ENCODE measurements at regions not wholly inside any gene's neighbourhood (a gene's known extent, or its start where the extent isn't known, plus 50 kb on each side); places are given as distances from the start of the nearest gene placed in this dataset.

DNA sequence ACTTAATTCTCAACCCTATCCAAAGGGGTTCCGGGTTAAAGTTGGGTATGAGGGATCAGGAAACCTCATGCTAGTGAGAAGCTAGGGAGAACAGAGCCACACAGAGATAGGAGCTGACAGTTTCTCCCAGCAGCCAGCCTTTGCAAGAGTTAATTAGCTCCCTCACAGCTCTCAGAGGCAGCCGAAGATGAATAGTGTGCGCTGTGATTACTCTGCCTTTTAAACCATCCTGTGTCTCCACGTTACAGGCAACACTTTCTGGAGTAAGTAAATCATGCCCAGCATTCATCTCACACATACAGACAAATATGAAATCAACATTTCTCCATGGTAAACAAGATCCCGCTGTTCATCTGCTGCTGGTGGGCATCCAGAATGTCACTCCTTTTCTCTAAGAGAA lies 429.6 kb downstream of the INSC start:
- no peak for TF ChIP-seq POLR2A (IDR thresholded peaks at IDR 0.05)
- TF ChIP-seq, protein P1, sequence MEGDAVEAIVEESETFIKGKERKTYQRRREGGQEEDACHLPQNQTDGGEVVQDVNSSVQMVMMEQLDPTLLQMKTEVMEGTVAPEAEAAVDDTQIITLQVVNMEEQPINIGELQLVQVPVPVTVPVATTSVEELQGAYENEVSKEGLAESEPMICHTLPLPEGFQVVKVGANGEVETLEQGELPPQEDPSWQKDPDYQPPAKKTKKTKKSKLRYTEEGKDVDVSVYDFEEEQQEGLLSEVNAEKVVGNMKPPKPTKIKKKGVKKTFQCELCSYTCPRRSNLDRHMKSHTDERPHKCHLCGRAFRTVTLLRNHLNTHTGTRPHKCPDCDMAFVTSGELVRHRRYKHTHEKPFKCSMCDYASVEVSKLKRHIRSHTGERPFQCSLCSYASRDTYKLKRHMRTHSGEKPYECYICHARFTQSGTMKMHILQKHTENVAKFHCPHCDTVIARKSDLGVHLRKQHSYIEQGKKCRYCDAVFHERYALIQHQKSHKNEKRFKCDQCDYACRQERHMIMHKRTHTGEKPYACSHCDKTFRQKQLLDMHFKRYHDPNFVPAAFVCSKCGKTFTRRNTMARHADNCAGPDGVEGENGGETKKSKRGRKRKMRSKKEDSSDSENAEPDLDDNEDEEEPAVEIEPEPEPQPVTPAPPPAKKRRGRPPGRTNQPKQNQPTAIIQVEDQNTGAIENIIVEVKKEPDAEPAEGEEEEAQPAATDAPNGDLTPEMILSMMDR (IDR thresholded peaks at IDR 0.05): no peak
